Stimulated activated CD4-positive, alpha-beta T cell treated with anti-CD3 and anti-CD28 coated beads, Interleukin-15, amount 100 ng/mL, for 24 hours (primary cell): ENCODE measurements at regions not wholly inside any gene's neighbourhood (a gene's known extent, or its start where the extent isn't known, plus 50 kb on each side); places are given as distances from the start of the nearest gene placed in this dataset.
"Not testable (repeated sequence)": the region's sequence is repeated elsewhere in the genome, so short reads cannot be mapped to it uniquely, and the experiment has no call there.

Experiments used
- DNase-seq: peaks from one replicate; pipeline ENCODE4 v3.0.0-alpha.2; 2020

DNA sequence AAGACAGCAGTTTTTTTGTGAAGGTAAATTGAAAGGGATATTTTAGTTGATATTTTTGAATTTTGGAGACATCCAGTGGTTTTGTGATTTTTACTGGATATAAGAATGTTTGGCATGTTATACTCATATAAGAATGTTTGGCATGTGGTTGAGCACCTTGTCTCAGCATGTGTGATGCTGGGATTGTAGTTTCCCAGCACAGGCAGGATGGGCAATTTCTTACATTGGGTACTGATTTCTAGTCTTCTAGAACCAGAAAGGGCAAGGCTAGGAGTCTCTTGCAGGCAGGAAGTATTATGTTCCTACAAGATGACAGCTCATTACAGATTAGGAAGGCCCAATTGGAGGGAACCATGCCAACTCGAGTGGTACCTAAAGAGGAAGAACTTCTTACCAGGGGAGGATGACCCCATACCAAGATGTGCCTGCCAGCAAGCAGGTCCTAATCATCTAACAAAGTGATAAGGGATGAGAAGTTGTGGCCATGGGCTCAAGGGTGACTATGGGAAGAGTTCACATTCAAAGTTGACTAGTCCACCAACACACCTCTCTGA, 377.8 kb downstream of the UTRN start:
- DNase-seq, result no peak

DNA sequence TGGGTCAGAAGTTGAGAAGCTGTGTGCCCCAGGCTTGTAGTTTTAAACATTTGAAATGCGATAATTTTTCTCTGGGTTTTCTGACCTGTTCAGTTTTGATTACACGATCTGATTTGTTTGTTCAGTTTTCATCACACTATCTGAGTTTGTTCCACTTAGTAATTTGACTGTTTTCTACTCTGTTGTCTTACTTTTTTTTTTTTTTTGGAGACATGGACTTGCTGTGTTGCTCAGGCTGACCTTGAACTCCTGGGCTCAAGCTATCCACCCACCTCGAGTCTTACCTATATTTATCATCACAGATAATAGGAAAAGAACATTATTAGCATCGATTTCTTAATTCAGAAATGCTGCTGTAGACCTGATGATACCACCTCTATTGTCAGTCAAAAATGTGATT, 379.1 kb downstream of the UTRN start:
- DNase-seq, result no peak

- DNase-seq, result no peak
Observed at GRCh38 chr6:144664947-144665346, 379.8 kb downstream of the UTRN start.

DNA sequence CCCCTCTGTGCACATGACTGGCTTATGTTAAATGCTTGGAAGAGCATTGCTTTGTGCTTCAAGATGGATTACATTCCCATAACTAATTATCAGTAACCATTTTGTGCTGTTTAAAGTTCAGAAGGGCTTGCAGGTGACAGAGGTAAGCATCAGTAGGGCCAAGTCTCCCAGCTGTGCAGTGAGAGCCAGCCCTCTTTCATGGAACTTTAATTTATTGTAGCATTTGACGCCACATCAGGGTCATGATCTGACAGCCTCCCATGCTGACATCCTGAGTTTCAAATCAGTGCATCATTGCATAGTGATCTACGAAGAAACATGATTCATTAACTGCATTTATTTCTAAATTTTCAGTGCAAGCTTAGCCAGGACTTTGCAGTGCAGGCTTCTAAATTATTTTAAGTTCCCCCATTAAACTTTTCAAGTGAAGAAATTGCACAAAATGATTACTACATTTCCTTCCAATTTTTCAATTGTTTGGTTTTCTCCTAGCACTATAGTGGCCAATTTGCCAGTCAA, 380.9 kb downstream of the UTRN start:
- no peak for DNase-seq

DNA sequence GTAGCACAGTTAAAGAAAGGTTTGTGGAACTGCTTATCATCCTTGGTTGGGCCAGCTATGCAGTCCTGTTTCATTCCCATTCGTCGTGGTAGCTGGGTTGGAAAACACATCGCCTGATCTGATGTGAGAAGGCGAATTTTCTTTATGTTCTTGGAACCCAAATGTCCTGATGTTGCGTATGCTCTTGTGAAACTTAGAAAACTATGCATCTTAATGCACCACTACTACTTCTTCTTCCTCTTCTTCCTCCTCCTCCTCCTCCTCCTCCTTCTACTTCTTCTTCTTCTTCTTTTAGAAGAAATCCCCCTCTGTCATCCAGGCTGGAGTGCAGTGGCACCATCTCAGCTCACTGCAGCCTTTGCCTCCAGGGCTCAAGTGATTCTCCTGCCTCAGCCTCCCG, 381.6 kb downstream of the UTRN start:
- DNase-seq, result no peak

DNA sequence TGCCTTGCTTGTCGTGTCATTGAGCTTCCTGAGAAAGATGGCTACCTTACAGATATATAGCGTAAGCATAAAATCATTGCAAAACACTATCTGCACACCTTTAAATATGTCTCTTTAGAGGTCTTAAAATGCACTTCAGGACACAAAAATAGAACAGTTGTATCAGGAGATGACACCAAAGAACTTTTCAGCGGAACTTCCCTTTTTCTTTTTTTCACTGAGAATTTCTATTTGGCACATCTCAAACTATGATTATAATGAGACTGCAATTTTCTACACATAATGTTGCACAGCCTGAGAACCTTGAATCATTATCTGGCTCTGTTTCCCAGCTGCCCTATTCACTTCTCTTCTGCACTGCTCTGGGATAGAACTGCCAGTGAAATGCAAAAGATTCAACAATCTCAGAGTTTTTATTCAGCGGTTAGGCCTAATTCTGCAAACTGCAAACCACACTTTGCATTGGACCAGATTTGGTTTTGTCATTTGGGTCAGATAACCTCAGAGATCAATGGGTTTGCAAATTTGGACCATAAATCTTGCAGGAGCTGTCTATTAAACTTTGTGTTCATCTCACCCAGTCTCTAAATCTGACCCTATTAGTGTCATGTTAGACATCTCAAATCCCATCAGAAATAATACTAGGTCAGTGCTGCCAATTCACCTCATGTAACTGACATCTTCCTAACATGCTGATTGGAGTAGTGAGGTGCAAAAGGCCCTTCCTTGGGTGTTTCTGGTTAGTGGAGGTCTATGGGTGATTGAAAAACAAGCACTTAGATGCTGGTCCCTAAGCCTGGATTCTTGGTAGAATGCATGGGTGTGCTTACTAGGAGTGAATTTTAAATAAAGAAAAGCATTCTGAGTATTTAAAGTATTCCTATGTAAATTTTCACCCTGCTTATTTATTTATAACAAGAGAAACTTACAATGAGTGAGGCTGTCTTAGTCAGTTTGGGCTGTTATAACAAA, 382.7 kb downstream of the UTRN start:
- DNase-seq, result no peak

DNA sequence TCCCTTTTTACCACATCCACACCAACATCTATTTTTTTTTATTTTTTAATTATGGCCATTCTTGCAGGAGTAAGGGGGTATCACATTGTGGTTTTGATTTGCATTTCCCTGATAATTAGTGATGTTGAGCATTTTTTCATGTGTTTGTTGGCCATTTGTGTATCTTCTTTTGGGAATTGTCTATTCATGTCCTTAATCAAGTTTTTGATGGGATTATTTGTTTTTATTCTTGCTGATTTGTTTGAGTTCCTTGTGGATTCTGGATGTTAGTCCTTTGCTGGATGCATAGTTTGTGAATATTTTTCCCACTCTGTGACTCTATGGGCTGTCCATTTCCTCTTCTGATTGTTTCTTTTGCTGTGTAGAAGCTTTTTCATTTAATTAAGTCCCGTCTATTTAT, 385.1 kb downstream of the UTRN start:
- DNase-seq, result not testable (repeated sequence)

DNA sequence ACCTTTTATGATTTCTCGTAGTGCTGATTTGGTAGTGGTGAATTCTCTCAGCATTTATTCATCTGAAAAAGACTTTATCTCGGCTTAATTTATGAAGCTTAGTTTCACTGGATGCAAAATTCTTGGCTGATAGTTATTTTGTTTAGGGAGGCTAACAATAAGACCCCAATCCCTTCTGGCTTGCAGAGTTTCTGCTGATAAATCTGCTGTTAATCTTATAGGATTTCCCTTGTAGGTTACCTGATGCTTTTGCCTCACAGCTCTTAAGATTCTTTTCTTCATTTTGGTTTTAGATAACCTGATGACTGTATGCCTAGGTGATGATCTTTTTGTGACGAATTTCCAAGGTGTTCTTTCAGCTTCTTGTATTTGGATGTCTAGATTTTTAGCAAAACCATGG, 388.7 kb downstream of the UTRN start:
- no peak for DNase-seq

DNA sequence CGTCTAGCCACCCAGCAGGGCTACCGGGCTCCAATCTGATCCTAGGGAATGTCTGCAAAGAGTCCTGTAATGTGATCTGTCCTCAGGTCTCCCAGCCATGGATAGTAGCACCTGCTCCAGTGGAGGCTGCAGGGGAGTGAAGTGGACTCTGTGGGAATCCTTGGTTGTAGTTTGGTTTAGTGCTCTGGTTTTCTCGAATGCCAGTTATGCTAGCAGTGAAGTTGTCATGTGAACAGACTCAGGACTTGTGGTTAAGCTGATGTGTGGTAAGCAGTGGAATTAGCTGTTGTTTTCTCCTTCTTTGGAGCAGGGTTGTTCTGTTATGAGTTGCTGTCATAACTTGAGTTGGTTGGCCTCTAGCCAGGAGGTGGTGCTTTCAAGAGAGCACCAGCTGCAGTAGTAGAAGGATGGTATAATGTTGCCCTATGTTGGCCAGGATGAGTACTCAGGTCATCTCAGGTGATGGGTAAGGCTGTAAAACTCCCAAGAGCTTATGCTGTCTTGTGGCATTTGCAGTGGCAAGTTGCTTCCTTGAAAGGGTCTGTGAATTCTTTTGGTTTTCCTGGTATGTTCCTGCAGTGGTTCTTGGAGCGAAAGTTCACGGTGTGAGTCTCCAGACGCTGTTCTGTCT, 390.2 kb downstream of the UTRN start:
- DNase-seq, result peak; percentile 38

DNA sequence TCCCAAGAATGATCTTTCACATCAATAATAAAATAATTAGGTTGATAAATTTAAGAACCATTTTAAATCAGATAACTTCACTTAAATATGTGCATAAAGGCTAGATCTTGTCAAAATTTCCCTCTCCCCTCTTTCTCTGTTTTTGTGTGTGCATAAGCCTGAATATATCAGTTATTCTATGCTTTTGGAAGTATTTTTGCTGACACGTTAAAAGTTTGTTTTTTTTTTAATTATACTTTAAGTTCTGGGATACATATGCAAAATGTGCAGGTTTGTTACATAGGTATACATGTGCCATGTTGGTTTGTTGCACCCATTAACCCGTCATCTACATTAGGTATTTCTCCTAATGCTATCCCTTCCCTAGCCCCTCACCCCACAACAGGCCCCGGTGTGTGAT, 391.2 kb downstream of the UTRN start:
- DNase-seq, result not testable (repeated sequence)

- not testable (repeated sequence) for DNase-seq
Observed at GRCh38 chr6:144677263-144677662, 392.1 kb downstream of the UTRN start.

DNA sequence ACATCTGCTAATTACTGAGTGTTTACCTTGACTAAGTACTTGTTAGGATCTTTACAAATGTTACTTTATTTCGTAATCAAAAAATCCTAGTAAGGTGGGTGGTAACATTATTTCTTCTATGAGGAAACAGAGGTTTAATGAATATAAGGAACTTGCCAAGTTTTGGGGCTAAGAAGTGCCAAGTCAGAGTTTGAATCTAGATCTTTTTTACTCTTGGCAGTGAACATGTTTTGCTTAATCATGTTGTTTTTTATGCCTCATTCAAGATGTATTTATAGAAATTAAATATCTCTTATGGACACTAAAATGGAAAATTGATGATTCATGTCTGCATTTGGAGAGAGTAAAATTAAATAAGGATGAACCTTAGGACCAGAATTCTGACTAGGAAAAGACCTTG, 393.7 kb downstream of the UTRN start:
- DNase-seq, result no peak

- no peak for DNase-seq
Observed at GRCh38 chr6:144681334-144681733, 396.2 kb downstream of the UTRN start.

DNA sequence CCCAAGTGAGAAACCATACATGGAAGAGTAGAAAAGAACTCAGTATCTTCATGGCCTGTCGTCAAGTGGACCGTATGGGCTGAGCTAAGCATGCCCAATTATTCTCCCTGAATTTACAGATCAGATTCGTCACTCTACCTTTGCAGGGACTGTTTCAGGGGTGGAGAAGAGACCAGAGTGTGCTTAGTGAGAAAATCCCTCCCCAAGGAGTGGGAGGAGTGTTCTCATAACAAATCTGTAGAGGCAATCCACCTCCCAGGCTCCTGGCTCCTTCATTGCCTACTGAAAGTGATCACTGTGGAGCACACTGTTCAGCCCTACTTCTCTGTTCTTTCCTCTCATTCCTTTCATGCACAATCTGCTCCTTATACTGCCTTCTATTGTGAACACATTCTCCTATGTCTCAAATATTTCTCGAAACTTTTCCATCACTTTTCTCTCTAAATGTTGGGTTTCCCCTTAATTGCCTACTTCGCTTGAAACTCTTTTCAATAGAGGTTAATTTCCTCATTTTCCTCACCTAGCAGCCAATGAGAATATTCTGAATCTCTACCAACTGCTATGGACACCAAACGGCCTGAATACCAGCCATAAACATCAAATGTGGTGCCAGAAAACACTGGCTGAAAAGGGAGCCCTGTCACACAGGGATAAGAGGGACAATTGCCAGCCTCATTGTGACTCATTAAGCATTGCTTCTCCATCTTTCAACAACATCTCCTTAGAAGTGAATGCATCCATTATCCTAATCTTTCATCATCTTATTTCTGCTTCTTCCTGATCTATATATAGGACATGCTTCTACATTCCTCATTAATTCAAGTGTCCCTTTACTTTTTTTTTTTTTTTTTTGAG, 398.3 kb downstream of the UTRN start:
- DNase-seq, result no peak

DNA sequence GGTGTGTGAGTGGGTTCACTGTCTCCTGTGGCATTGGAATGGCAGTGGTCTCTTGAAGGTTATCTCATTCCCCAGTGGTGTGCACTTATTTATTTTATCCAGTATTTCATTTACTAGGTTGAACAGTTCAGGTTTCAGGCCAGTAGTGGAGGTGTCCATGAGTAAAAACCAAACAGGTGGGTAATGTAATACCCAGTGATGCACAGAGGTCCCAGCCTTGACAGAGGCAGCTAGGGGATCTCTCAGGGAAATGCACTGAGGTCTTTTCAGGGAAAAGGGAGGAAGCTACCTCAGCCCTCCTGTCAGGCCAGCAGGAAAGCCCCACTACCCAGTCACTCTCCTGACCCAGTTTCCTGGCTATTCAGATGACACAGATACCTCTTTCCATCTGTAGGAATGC, 403.6 kb downstream of the UTRN start:
- no peak for DNase-seq

DNA sequence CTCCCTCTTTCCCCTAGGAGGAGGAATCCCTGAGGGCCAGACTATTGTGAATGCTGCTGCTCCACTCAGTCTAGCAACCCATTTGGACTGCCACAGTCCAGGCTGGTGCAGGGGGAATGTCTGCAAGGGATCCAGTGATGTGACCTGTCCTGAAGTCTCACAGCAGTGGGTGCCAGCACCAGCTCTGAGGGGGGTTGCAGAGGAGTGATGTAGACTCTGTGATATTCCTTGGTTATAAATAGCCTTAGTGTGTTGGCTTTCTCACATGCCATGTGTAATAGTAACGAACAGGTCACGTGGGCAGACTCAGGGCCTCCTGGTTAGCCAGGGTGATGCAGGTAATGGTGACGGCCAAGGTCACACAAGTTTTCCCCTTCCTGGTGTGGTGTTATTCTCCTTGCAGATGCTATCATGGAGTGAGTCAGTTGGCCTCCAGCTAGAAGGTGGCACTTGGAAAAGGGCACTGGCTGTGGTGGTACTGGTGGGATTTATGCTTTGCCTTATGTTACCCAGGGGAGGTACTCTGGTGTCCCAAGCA, 404.4 kb downstream of the UTRN start:
- no peak for DNase-seq

DNA sequence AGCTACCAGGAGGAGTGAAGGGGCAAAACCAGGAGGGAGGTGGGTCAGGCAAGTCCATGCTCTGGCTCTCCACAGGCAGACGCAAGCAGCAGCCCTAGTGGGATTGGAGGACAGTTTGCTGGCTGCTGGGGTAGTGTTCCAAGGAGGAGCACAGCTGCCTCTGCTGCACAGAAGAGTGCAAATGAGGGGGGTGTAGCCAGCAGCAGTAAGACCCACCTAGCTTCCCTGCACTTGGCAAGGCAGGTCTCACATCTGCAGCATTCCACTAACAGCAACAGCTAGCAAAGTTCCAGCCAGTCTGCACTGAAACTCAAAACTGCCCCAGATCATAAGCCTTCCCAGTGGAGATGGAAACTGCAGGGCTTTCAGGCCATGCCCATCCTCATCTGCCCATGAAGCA, 405.0 kb downstream of the UTRN start:
- DNase-seq, result no peak

DNA sequence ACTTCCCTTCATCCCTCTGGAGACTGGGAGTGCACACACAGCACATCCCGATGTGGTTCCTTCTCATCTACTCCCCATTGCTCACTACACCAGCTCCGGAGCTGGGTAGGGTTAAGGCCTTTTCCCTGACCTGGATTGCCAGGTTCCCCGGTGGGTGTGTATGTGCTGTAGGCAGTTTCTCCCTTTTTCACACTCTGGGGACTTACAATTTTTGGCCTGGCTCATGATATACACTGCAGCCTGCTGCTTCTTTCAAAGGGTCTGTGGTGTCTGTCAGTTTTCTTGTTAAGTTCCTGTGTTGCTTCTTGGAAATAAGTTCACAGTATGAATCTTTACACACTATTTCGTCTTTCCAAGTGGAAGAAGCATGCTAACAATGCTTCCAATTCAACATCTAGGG, 405.5 kb downstream of the UTRN start:
- no peak for DNase-seq

GRCh38 chr6:144692050-144692449, 406.9 kb downstream of the UTRN start:
- not testable (repeated sequence) for DNase-seq

- no peak for DNase-seq
Observed at GRCh38 chr6:144695858-144696533, 410.9 kb downstream of the UTRN start.

DNA sequence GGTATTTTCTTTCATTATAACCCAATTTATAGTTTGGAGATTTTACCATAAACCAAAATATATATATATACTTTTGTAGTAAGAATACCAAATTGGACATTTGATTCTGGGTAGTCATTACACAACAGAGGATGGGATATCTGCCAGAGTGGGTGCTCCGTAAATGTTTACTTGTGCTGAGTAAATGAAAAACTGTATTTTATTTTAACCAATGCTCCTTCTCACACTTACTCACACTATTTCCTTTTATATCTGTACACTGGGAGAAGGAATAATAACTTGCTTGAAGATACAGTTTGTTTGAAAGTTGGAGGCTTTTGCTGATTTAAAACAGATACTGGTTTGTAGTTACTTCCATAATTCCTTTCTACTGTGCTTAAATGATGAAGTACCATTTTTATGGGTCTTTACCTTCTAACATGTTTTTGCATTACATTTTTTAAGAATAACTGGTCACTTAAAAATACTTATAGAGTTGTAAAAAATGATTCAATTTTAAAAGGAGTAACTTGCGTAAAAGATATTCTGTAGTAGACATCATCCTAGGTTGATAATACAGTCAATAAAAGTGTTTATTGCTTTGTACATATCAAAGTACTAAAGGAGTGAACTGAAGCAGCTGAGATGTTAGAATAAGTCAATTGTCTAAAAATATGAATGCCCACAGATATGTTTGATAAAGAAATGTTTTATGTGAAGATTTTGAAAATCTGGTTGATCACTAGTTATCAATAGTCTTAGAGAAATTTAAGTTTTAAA, 411.7 kb downstream of the UTRN start:
- no peak for DNase-seq
